Neuronal stem cell (in vitro differentiated cells): ENCODE measurements at regions not wholly inside any gene's neighbourhood (a gene's known extent, or its start where the extent isn't known, plus 50 kb on each side); places are given as distances from the start of the nearest gene placed in this dataset.

Experiments used
- DNase-seq: peaks from one replicate; pipeline ENCODE4 v3.0.0-alpha.2; 2013; ENCODE audit warnings: low spot score
- H2AFZ ChIP-seq: one replicate; pipeline ENCODE4 v1.6.1; 2013; ENCODE audit warnings: mild to moderate bottlenecking, low read length, inconsistent platforms
- H2AK5ac ChIP-seq: 2 replicates; pipeline ENCODE4 v1.6.1; 2013; ENCODE audit warnings: low read depth, mild to moderate bottlenecking, inconsistent platforms, low read length, moderate library complexity, mixed read lengths
- H2BK120ac ChIP-seq: 2 replicates; pipeline ENCODE4 v1.6.1; 2013; ENCODE audit warnings: low read depth, mild to moderate bottlenecking, inconsistent platforms, low read length, moderate library complexity, mixed read lengths
- H2BK12ac ChIP-seq: one replicate; pipeline ENCODE4 v1.6.1; 2013; ENCODE audit warnings: low read length, inconsistent platforms
- H2BK15ac ChIP-seq: 2 replicates; pipeline ENCODE4 v1.6.1; 2013; ENCODE audit warnings: mild to moderate bottlenecking, low read length, inconsistent platforms, mixed read lengths
- H2BK5ac ChIP-seq: one replicate; pipeline ENCODE4 v1.6.1; 2013; ENCODE audit warnings: inconsistent platforms, mild to moderate bottlenecking, low read length, moderate library complexity
- H3K14ac ChIP-seq: one replicate; pipeline ENCODE4 v1.6.1; 2013; ENCODE audit warnings: low read length, inconsistent platforms
- H3K18ac ChIP-seq: 2 replicates; pipeline ENCODE4 v1.6.1; 2013; ENCODE audit warnings: low read length, inconsistent platforms
- H3K23ac ChIP-seq: 2 replicates; pipeline ENCODE4 v1.6.1; 2013; ENCODE audit warnings: low read depth, mild to moderate bottlenecking, mixed read lengths, low read length, inconsistent platforms; ENCODE audit not compliant: poor library complexity
- H3K27ac ChIP-seq: replicated peaks from 3 replicates; pipeline ENCODE4 v1.5.1; 2013; ENCODE audit warnings: low read length, inconsistent platforms
- H3K27me3 ChIP-seq, 3 experiments: 2 replicates each; pipeline ENCODE4 v1.6.1; 2013; ENCODE audit warnings: low read length in 3 of 3, mild to moderate bottlenecking in 2 of 3, inconsistent platforms in 1 of 3, low read depth in 1 of 3, mixed read lengths in 1 of 3, moderate library complexity in 1 of 3; ENCODE audit not compliant: control insufficient read depth in 3 of 3, insufficient read depth in 3 of 3
- H3K36me3 ChIP-seq, 2 donors: replicated peaks in 1 of 2; 2 replicates each; pipeline ENCODE4 v1.6.1; 2013; ENCODE audit warnings: low read length in 2 of 2; ENCODE audit not compliant: control insufficient read depth in 2 of 2, insufficient read depth in 2 of 2
- H3K4ac ChIP-seq: 2 replicates; pipeline ENCODE4 v1.6.1; 2013; ENCODE audit warnings: inconsistent platforms, mild to moderate bottlenecking, low read length, moderate library complexity
- H3K4me1 ChIP-seq, 2 donors: 1 replicate in 1 of 2; 2 replicates in 1 of 2; pipeline ENCODE4 v1.6.1; 2013; ENCODE audit warnings: low read length in 2 of 2, low read depth in 1 of 2; ENCODE audit not compliant: control insufficient read depth in 2 of 2, insufficient read depth in 1 of 2
- H3K4me2 ChIP-seq: one replicate; pipeline ENCODE4 v1.6.1; 2013; ENCODE audit warnings: mild to moderate bottlenecking, low read length, inconsistent platforms; ENCODE audit not compliant: insufficient read depth, poor library complexity, severe bottlenecking
- H3K4me3 ChIP-seq, 2 donors: 2 replicates each; pipeline ENCODE4 v1.5.1; 2013; ENCODE audit warnings: low read length in 2 of 2, mild to moderate bottlenecking in 2 of 2, inconsistent platforms in 1 of 2, moderate library complexity in 1 of 2
- H3K79me1 ChIP-seq: one replicate; pipeline ENCODE4 v1.6.1; 2013; ENCODE audit warnings: low read depth, mild to moderate bottlenecking, inconsistent platforms, low read length, moderate library complexity
- H3K9ac ChIP-seq: one replicate; pipeline ENCODE4 v1.6.1; 2013; ENCODE audit warnings: mild to moderate bottlenecking, low read depth, low read length, inconsistent platforms; ENCODE audit not compliant: poor library complexity
- H3K9me3 ChIP-seq, 2 donors: replicated peaks in 1 of 2; 2 replicates each; pipeline versions ENCODE3 to v1.6.1; 2013; ENCODE audit warnings: low read length in 2 of 2, mild to moderate bottlenecking in 2 of 2, inconsistent platforms in 1 of 2, low read depth in 1 of 2, mixed read lengths in 1 of 2, moderate library complexity in 1 of 2; ENCODE audit not compliant: control insufficient read depth in 2 of 2, insufficient read depth in 1 of 2
- H4K8ac ChIP-seq: one replicate; pipeline ENCODE4 v1.6.1; 2013; ENCODE audit warnings: low read depth, mild to moderate bottlenecking, inconsistent platforms, low read length, moderate library complexity
- H4K91ac ChIP-seq: one replicate; pipeline ENCODE4 v1.6.1; 2013; ENCODE audit warnings: low read length, low read depth, mild to moderate bottlenecking, inconsistent platforms; ENCODE audit not compliant: poor library complexity
- WGBS, 2 donors: extraction: QIAGEN DNeasy Blood & Tissue Kit; methylation state at CpG; one replicate each; pipeline ENCODE4 v1.1.7; 2013; ENCODE audit warnings: missing lambda C conversion rate in 2 of 2, mixed read lengths in 1 of 2; ENCODE audit not compliant: insufficient read length in 2 of 2, insufficient replicate concordance in 1 of 2; ENCODE audit errors: extremely low coverage in 2 of 2; 5-methylcytosine and 5-hydroxymethylcytosine counted together

GRCh38 chr2:128986026-128986715, 667.5 kb upstream of the HS6ST1 start:
- no CpG with 5 or more reads among the region's 7 CpGs for WGBS, 2 donors
- no peak for DNase-seq
- H2BK12ac ChIP-seq, result no peak overlapping the region
- no peaks in the 10 kb centered on the region for H3K36me3 ChIP-seq
- no peak overlapping the region for H4K8ac ChIP-seq
- H3K9me3 ChIP-seq, result no peaks in the 10 kb centered on the region
- no peak overlapping the region for H3K4ac ChIP-seq
- H3K9ac ChIP-seq, result no peak overlapping the region
- no peak overlapping the region for H3K23ac ChIP-seq
- H3K14ac ChIP-seq, result no peak overlapping the region
- H3K27ac ChIP-seq, result no peak overlapping the region
- no peak overlapping the region for H2BK5ac ChIP-seq
- H3K4me2 ChIP-seq, result no peak overlapping the region
- H2BK15ac ChIP-seq, result no peak overlapping the region
- no peak overlapping the region for H2AFZ ChIP-seq
- H3K18ac ChIP-seq, result no peak overlapping the region
- H3K79me1 ChIP-seq, result no peaks in the 10 kb centered on the region
- peaks cover 0 to 3% of the 10 kb centered on the region in 2 donors for H3K4me1 ChIP-seq
- H3K27me3 ChIP-seq, result no peaks in the 10 kb centered on the region
- no peak overlapping the region for H3K4me3 ChIP-seq
- no peak overlapping the region for H4K91ac ChIP-seq
- no peak overlapping the region for H2AK5ac ChIP-seq
- H2BK120ac ChIP-seq, result no peak overlapping the region

GRCh38 chr2:128986867-128987268, 668.2 kb upstream of the HS6ST1 start:
- Histone ChIP-seq H4K91ac (no peak overlapping the region), H3K4me3 (no peak overlapping the region), H2BK5ac (no peak overlapping the region), H3K4me2 (no peak overlapping the region), H3K36me3 (no peaks in the 10 kb centered on the region), H3K9ac (no peak overlapping the region), H2BK12ac (no peak overlapping the region), H3K18ac (no peak overlapping the region), H3K4ac (no peak overlapping the region), H3K14ac (no peak overlapping the region), H3K27me3 (no peaks in the 10 kb centered on the region), H2BK120ac (no peak overlapping the region), H3K4me1 (peaks cover 0 to 3% of the 10 kb centered on the region in 2 donors), H3K9me3 (no peaks in the 10 kb centered on the region), H3K27ac (no peak overlapping the region), H2AK5ac (no peak overlapping the region), H3K23ac (no peak overlapping the region), H3K79me1 (no peaks in the 10 kb centered on the region), H4K8ac (no peak overlapping the region), H2BK15ac (no peak overlapping the region), H2AFZ (no peak overlapping the region)
- WGBS, 2 donors, result no CpG with 5 or more reads among the region's 9 CpGs
- no peak for DNase-seq

- Histone ChIP-seq H3K4me1 (peaks cover 0 to 3% of the 10 kb centered on the region in 2 donors), H3K79me1 (no peaks in the 10 kb centered on the region), H3K36me3 (no peaks in the 10 kb centered on the region), H3K9me3 (no peaks in the 10 kb centered on the region), H2BK120ac (no peak overlapping the region), H2BK15ac (no peak overlapping the region), H2AFZ (no peak overlapping the region), H3K9ac (no peak overlapping the region), H3K23ac (no peak overlapping the region), H3K18ac (no peak overlapping the region), H2AK5ac (no peak overlapping the region), H3K4ac (no peak overlapping the region), H3K4me2 (no peak overlapping the region), H4K91ac (no peak overlapping the region), H3K4me3 (no peak overlapping the region), H2BK12ac (no peak overlapping the region), H3K14ac (no peak overlapping the region), H3K27ac (no peak overlapping the region), H4K8ac (no peak overlapping the region), H2BK5ac (no peak overlapping the region), H3K27me3 (no peaks in the 10 kb centered on the region)
- no peak for DNase-seq
- no CpG with 5 or more reads among the region's 3 CpGs for WGBS, 2 donors
Observed at GRCh38 chr2:128988326-128988725, 669.7 kb upstream of the HS6ST1 start.

GRCh38 chr2:128988967-128989366, 670.3 kb upstream of the HS6ST1 start:
- Histone ChIP-seq H2BK12ac (no peak overlapping the region), H3K18ac (no peak overlapping the region), H4K91ac (no peak overlapping the region), H3K27me3 (no peaks in the 10 kb centered on the region), H4K8ac (no peak overlapping the region), H3K4me2 (no peak overlapping the region), H3K79me1 (no peaks in the 10 kb centered on the region), H2BK5ac (no peak overlapping the region), H3K27ac (no peak overlapping the region), H2AFZ (no peak overlapping the region), H3K23ac (no peak overlapping the region), H3K36me3 (no peaks in the 10 kb centered on the region), H3K14ac (no peak overlapping the region), H2AK5ac (no peak overlapping the region), H3K4me1 (peaks cover 0 to 3% of the 10 kb centered on the region in 2 donors), H2BK15ac (no peak overlapping the region), H2BK120ac (no peak overlapping the region), H3K4ac (no peak overlapping the region), H3K9me3 (no peaks in the 10 kb centered on the region), H3K4me3 (no peak overlapping the region), H3K9ac (no peak overlapping the region)
- DNase-seq, result no peak
- WGBS, 2 donors, result no CpG with 5 or more reads among the region's 6 CpGs
